ENCODE measurements at regions not wholly inside any gene's neighbourhood (a gene's known extent, or its start where the extent isn't known, plus 50 kb on each side); places are given as distances from the start of the nearest gene placed in this dataset.
"Not testable (repeated sequence)": the region's sequence is repeated elsewhere in the genome, so short reads cannot be mapped to it uniquely, and the experiment has no call there.

DNA sequence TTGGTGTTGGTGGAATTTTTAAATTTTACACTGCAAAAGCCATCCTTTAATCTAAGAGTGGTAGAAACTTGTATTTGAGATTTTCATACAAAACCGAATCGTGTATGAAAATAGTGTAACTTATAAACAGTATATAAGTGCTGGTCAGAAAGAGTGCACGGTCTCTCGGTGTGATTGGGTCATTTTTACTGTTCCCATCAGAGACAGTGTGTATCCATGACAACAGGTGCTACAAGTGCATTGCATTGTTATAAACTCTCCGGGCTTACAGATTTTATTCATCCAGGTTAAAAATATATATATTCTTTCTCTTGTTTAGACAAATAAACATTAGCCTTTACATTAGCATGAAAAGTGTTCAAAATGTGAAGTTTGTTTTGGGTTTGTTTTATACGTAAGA is 721.9 kb downstream of the METTL4 start:
- no peak for TF ChIP-seq POLR2A (IDR thresholded peaks at IDR 0.05; ENCODE audit: extremely low read depth, insufficient read length)
- TF ChIP-seq, protein P1, sequence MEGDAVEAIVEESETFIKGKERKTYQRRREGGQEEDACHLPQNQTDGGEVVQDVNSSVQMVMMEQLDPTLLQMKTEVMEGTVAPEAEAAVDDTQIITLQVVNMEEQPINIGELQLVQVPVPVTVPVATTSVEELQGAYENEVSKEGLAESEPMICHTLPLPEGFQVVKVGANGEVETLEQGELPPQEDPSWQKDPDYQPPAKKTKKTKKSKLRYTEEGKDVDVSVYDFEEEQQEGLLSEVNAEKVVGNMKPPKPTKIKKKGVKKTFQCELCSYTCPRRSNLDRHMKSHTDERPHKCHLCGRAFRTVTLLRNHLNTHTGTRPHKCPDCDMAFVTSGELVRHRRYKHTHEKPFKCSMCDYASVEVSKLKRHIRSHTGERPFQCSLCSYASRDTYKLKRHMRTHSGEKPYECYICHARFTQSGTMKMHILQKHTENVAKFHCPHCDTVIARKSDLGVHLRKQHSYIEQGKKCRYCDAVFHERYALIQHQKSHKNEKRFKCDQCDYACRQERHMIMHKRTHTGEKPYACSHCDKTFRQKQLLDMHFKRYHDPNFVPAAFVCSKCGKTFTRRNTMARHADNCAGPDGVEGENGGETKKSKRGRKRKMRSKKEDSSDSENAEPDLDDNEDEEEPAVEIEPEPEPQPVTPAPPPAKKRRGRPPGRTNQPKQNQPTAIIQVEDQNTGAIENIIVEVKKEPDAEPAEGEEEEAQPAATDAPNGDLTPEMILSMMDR (IDR thresholded peaks at IDR 0.05; ENCODE audit: low read depth, low read length): no peak
- TF ChIP-seq, protein P2, sequence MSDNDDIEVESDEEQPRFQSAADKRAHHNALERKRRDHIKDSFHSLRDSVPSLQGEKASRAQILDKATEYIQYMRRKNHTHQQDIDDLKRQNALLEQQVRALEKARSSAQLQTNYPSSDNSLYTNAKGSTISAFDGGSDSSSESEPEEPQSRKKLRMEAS (IDR thresholded peaks at IDR 0.05; ENCODE audit: low read depth, low read length): no peak
- no peak for TF ChIP-seq MYC (IDR thresholded peaks at IDR 0.05; ENCODE audit: low read depth, low read length)
- no peak for DNase-seq (ENCODE audit: low read depth)

DNA sequence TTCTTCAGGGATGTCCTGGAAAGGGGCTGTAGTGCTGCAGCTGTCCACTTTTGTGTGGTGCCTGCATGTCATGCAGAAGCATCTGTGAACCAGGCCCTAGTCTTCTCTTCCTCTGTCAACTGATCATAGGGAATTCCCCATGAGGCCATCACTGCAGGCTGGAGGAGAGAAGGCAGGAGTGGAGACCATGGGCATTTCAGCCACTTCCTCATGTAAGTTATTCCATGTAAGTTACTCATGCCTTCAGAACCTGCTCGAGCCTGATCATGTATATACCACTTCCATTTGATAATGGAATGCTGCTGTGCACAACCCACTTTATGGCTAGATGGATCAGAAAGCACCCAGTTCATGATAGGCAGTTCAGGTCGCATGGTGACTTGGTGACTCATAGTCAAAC is 714.0 kb downstream of the METTL4 start:
- not testable (repeated sequence) for H3K4me3 ChIP-seq (ENCODE audit: low read depth, low read length); DNase-seq (ENCODE audit: low read depth)

More for the DNA sequence above, 721.9 kb downstream of the METTL4 start:
- H3K4me3 ChIP-seq (ENCODE audit: low read depth, low read length): no peak overlapping the region

DNA sequence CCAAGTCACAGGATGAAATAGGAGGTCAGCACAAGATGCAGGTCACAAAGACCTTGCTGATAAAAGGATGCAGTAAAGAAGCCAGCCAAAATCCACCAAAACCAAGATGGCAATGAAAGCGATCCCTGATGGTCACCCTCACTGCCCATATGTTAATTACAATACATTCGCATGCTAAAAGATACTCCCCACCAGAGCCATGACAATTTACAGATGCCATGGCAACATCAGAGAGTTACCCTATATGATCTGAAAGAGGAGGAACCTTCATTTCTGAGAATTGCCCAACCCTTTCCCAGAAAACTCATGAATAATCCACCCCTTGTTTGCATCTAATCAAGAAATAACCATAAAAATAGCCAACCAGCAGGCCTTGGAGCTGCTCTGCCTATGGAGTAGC is 709.8 kb downstream of the METTL4 start:
- no peak overlapping the region for H3K4me3 ChIP-seq (ENCODE audit: low read depth, low read length)
- TF ChIP-seq, protein P2 (IDR thresholded peaks at IDR 0.05; ENCODE audit: low read depth, low read length): no peak
- TF ChIP-seq, protein P1 (IDR thresholded peaks at IDR 0.05; ENCODE audit: low read depth, low read length): no peak
- TF ChIP-seq MYC (IDR thresholded peaks at IDR 0.05; ENCODE audit: low read depth, low read length) (no peak), POLR2A (IDR thresholded peaks at IDR 0.05; ENCODE audit: extremely low read depth, insufficient read length) (no peak)
- no peak for DNase-seq (ENCODE audit: low read depth)

DNA sequence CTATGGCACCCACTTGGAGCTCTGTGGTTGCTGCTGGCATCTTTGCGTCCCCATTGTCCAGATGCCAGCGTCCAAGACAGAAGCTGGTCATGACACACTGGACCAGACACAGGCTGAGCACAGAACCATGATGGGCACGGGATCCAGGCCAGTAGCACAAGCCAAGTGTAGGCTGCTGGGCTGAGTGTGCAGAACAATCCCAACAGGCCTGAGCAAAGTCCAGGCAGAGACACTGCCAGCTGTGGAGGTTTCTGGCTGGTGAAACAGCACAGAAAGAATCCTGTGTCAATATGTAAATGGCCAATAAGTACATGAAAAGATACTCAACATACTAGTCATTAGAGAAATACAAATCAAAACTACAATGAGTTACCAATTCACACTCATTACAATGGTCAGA is 705.4 kb downstream of the METTL4 start:
- TF ChIP-seq MYC (IDR thresholded peaks at IDR 0.05; ENCODE audit: low read depth, low read length) (no peak), POLR2A (IDR thresholded peaks at IDR 0.05; ENCODE audit: extremely low read depth, insufficient read length) (no peak)
- TF ChIP-seq, protein P1 (IDR thresholded peaks at IDR 0.05; ENCODE audit: low read depth, low read length): no peak
- TF ChIP-seq, protein P2 (IDR thresholded peaks at IDR 0.05; ENCODE audit: low read depth, low read length): no peak
- DNase-seq (ENCODE audit: low read depth): no peak
- no peak overlapping the region for H3K4me3 ChIP-seq (ENCODE audit: low read depth, low read length)

DNA sequence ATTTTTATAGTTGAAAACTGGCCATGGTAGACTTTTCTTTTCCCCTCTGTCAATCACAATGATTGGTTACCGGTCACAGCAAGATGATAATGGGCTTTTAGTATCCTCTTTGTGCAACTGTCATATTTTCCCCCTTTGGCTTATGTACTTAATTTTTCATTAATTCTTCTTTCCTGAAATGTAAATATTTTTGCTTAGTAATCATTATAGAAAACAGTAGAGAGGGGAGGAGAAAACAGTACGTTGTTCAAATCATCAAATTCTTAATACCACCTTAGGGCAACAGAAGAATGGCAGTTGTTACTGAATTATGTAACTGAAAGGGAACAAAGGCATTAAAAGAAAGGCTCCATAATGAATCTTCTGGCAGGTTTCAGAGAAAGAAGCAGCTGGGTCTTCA is 699.0 kb downstream of the METTL4 start:
- H3K4me3 ChIP-seq (ENCODE audit: low read depth, low read length): no peak overlapping the region
- TF ChIP-seq, protein P2 (IDR thresholded peaks at IDR 0.05; ENCODE audit: low read depth, low read length): no peak
- TF ChIP-seq MYC (IDR thresholded peaks at IDR 0.05; ENCODE audit: low read depth, low read length) (no peak), POLR2A (IDR thresholded peaks at IDR 0.05; ENCODE audit: extremely low read depth, insufficient read length) (no peak)
- TF ChIP-seq, protein P1 (IDR thresholded peaks at IDR 0.05; ENCODE audit: low read depth, low read length): no peak
- DNase-seq (ENCODE audit: low read depth): no peak

DNA sequence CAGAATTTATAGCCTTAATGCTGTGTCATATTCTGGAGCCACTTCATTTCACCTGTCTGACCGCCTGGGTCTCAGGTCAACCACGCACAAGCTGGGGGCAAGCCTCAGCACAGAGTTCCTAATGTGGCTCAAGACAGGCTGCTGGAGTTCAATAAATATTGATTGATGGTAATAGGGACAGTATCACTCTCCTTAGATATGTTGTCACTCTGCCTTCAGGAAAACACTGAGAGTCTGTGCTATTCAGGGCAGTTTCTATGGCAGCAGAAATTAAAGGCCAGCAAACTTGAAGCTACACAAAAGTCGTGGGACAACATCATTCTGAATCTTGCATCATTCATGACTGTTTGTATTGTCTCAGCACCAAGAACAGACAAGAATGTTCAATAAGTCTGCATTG is 696.1 kb downstream of the METTL4 start:
- TF ChIP-seq MYC (IDR thresholded peaks at IDR 0.05; ENCODE audit: low read depth, low read length) (no peak), POLR2A (IDR thresholded peaks at IDR 0.05; ENCODE audit: extremely low read depth, insufficient read length) (no peak)
- TF ChIP-seq, protein P2 (IDR thresholded peaks at IDR 0.05; ENCODE audit: low read depth, low read length): no peak
- TF ChIP-seq, protein P1 (IDR thresholded peaks at IDR 0.05; ENCODE audit: low read depth, low read length): no peak
- H3K4me3 ChIP-seq (ENCODE audit: low read depth, low read length): no peak overlapping the region
- DNase-seq (ENCODE audit: low read depth): no peak
